ENCODE measurements at regions not wholly inside any gene's neighbourhood (a gene's known extent, or its start where the extent isn't known, plus 50 kb on each side); places are given as distances from the start of the nearest gene placed in this dataset.

DNA sequence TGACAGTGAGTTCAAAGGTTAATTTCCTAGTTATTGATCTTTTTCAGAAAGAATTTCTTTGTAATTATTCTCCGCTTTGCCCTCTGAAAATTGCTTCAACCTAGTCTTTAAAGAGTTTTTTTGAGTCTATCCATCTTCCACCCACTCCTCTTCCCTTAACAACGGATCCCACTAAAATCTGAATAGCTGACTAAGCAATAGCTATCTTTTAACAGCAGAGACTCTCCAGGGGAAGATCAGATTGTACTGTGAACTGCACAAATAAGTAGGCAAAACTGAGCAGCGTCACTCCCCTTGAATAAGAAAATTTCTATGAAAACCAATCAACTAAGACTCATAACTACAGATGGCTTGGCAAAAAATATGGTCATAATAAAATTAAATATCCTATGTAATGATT is 127.9 kb downstream of the TUSC7 start:
- no peak overlapping the region for H2AK5ac ChIP-seq (ENCODE audit: low read depth, low read length)
- no peak overlapping the region for H2BK20ac ChIP-seq (ENCODE audit: low read length)
- no peaks in the 10 kb centered on the region for H3K23me2 ChIP-seq (ENCODE audit: low read depth, low read length)
- H3K4me3 ChIP-seq (ENCODE audit: extremely low read depth in 1 of 4, insufficient read depth in 2 of 4, low read depth in 3 of 4, low read length in 4 of 4) = no peak overlapping the region
- no peak overlapping the region for H3K18ac ChIP-seq (ENCODE audit: extremely low read depth, low read length)
- no peak overlapping the region for H2BK15ac ChIP-seq (ENCODE audit: low read length)
- H3K36me3 ChIP-seq (ENCODE audit: control insufficient read depth in 2 of 4, insufficient read depth in 4 of 4, low read length in 3 of 4) = no peaks in the 10 kb centered on the region
- no peak for DNase-seq (ENCODE audit: low read depth in 1 of 2, low spot score in 2 of 2)
- no peaks in the 10 kb centered on the region for H3K27me3 ChIP-seq (replicated peaks in 1 of 4; ENCODE audit: control insufficient read depth in 3 of 4, extremely low read depth in 1 of 4, insufficient read depth in 3 of 4, low read length in 3 of 4)
- no peak overlapping the region for H3K4me2 ChIP-seq (ENCODE audit: insufficient read depth in 1 of 2, low read depth in 2 of 2, low read length in 2 of 2)
- 90% methylated on average over 3 of the region's 3 CpGs; no CpG with 5 or more reads in 1 of the 2 experiments for WGBS, 2 experiments (ENCODE audit: extremely low coverage in 1 of 2, insufficient coverage in 1 of 2, insufficient read length in 1 of 2, insufficient replicate concordance in 2 of 2, low coverage in 1 of 2, low lambda C conversion rate in 2 of 2, missing lambda C conversion rate in 1 of 2)
- H4K5ac ChIP-seq (ENCODE audit: insufficient read length, low read depth, low read length) = no peak overlapping the region
- ChIA-PET POLR2A (ENCODE audit: partially characterized antibody) (no interaction called here), CTCF (ENCODE audit: partially characterized antibody) (no interaction called here)
- H2BK120ac ChIP-seq (replicated peaks; ENCODE audit: low read depth, low read length) = no peak overlapping the region
- no peak for FAIRE-seq
- H2BK5ac ChIP-seq (ENCODE audit: low read depth, low read length) = no peak overlapping the region
- H3K79me1 ChIP-seq (ENCODE audit: low read depth, low read length) = no peaks in the 10 kb centered on the region
- no peak overlapping the region for H3K14ac ChIP-seq (ENCODE audit: insufficient read length)
- no peak for TF ChIP-seq CBX8 (IDR thresholded peaks at IDR 0.05; ENCODE audit: borderline replicate concordance, low read depth, low read length)
- no peak for TF ChIP-seq MAFK (IDR thresholded peaks at IDR 0.05; ENCODE audit: low read depth, low read length)
- no peak for TF ChIP-seq RAD21 (IDR thresholded peaks at IDR 0.05 in 1 of 2, conservative IDR thresholded peaks at IDR 0.05 in 1 of 2; ENCODE audit: low read depth in 2 of 2, low read length in 2 of 2)
- no peak for TF ChIP-seq TAF7 (optimal IDR thresholded peaks at IDR 0.05; ENCODE audit: borderline replicate concordance, low read depth, low read length)
- H3K9ac ChIP-seq (replicated peaks in 1 of 4; ENCODE audit: extremely low read depth in 1 of 4, low read depth in 3 of 4, low read length in 3 of 4) = no peak overlapping the region
- no peak overlapping the region for H3K4ac ChIP-seq (replicated peaks; ENCODE audit: insufficient read length, low read depth, low read length)
- H3K79me2 ChIP-seq (ENCODE audit: control insufficient read depth in 1 of 2, insufficient read depth in 2 of 2, low read length in 2 of 2) = no peaks in the 10 kb centered on the region
- H2AFZ ChIP-seq (ENCODE audit: low read length) = no peak overlapping the region
- no peaks in the 10 kb centered on the region for H3K9me3 ChIP-seq (ENCODE audit: insufficient read depth in 2 of 2, low read depth in 1 of 2, low read length in 1 of 2)
- H4K8ac ChIP-seq (ENCODE audit: extremely low read depth, insufficient read depth, low read length) = no peak overlapping the region
- H3K56ac ChIP-seq (replicated peaks; ENCODE audit: insufficient read length, low read depth, low read length) = no peak overlapping the region
- no peaks in the 10 kb centered on the region for H4K20me1 ChIP-seq (replicated peaks in 1 of 2; ENCODE audit: control insufficient read depth in 1 of 2, insufficient read depth in 2 of 2, low read length in 2 of 2)
- H4K91ac ChIP-seq (replicated peaks; ENCODE audit: insufficient read length, low read length) = no peak overlapping the region
- H2BK12ac ChIP-seq (ENCODE audit: low read depth, low read length) = no peak overlapping the region
- H3K23ac ChIP-seq (ENCODE audit: insufficient read length) = no peak overlapping the region
- peaks cover 0 to 10% (median 4%) of the 10 kb centered on the region in 4 experiments; a peak in 2 of 7 replicates for H3K4me1 ChIP-seq (replicated peaks in 1 of 4; ENCODE audit: control insufficient read depth in 3 of 4, insufficient read depth in 4 of 4, low read length in 3 of 4)
- no peak overlapping the region for H3K27ac ChIP-seq (ENCODE audit: low read depth, low read length)
